Activated T-helper 2 cell treated with anti-CD3 and anti-CD28 coated beads, Interferon-gamma antibody, Interleukin-2, Interleukin-4, amounts not matched to agents 10 μg/mL and 5 μg/mL and 100 μg/mL, durations not matched to agents 14 hours and 24 hours and 36 hours (primary cell): ENCODE measurements at regions not wholly inside any gene's neighbourhood (a gene's known extent, or its start where the extent isn't known, plus 50 kb on each side); places are given as distances from the start of the nearest gene placed in this dataset.
"Not testable (repeated sequence)": the region's sequence is repeated elsewhere in the genome, so short reads cannot be mapped to it uniquely, and the experiment has no call there.

ENCODE experiments used
- DNase-seq: peaks from one replicate; pipeline ENCODE4 v3.0.0; 2021; ENCODE audit warnings: low spot score
- H3K27ac Mint-ChIP-seq: one replicate; pipeline ENCODE4 v1.8.0; 2021; ENCODE audit warnings: mixed read lengths
- H3K27me3 Mint-ChIP-seq: one replicate; pipeline ENCODE4 v1.8.0; 2021; ENCODE audit warnings: low read depth, mixed read lengths
- H3K36me3 Mint-ChIP-seq: one replicate; pipeline ENCODE4 v1.8.0; 2021; ENCODE audit warnings: low read depth, mixed read lengths
- H3K4me1 Mint-ChIP-seq: one replicate; pipeline ENCODE4 v1.8.0; 2021; ENCODE audit warnings: low read depth, mixed read lengths
- H3K4me3 Mint-ChIP-seq: one replicate; pipeline ENCODE4 v1.8.0; 2021; ENCODE audit warnings: low read depth, mild to moderate bottlenecking, moderate library complexity, mixed read lengths
- H3K9me3 Mint-ChIP-seq: one replicate; pipeline ENCODE4 v1.8.0; 2021; ENCODE audit warnings: mixed read lengths
- intact Hi-C: fragments of 100-400 bp; cut with micrococcal nuclease; formaldehyde crosslinking; loops from one replicate; pipeline ENCODE4 v1.15.1; 2023

GRCh38 chrX:848386-848785 is 217.8 kb downstream of the SHOX start:
- Mint-ChIP-seq H3K4me1 (peaks cover 2% of the 10 kb centered on the region), H3K4me3 (no peak overlapping the region), H3K36me3 (no peaks in the 10 kb centered on the region), H3K27ac (no peak overlapping the region), H3K9me3 (peaks cover 5% of the 10 kb centered on the region), H3K27me3 (no peaks in the 10 kb centered on the region)
- intact Hi-C loops: no loop called here
- no peak for DNase-seq

GRCh38 chrX:843306-843705 is 212.7 kb downstream of the SHOX start:
- intact Hi-C loops: no loop called here
- Mint-ChIP-seq H3K27me3 (no peaks in the 10 kb centered on the region), H3K4me1 (no peaks in the 10 kb centered on the region), H3K4me3 (no peak overlapping the region), H3K36me3 (no peaks in the 10 kb centered on the region), H3K27ac (no peak overlapping the region), H3K9me3 (no peaks in the 10 kb centered on the region)
- no peak for DNase-seq

- intact Hi-C loops: no loop called here
- Mint-ChIP-seq H3K9me3 (peaks cover 20% of the 10 kb centered on the region), H3K27ac (no peak overlapping the region), H3K4me1 (no peaks in the 10 kb centered on the region), H3K27me3 (no peaks in the 10 kb centered on the region), H3K4me3 (no peak overlapping the region), H3K36me3 (peaks cover 3% of the 10 kb centered on the region)
- no peak for DNase-seq
These were observed 210.0 kb downstream of the SHOX start for GRCh38 chrX:840556-840955.

GRCh38 chrX:838666-839065 is 208.1 kb downstream of the SHOX start:
- H3K4me3 Mint-ChIP-seq, H3K27me3 Mint-ChIP-seq, intact Hi-C loops, H3K4me1 Mint-ChIP-seq, H3K36me3 Mint-ChIP-seq, H3K27ac Mint-ChIP-seq, DNase-seq: not testable (repeated sequence)
- H3K9me3 Mint-ChIP-seq: peaks cover 25% of the 10 kb centered on the region

- peaks cover 31% of the 10 kb centered on the region for H3K9me3 Mint-ChIP-seq
- intact Hi-C loops, H3K27me3 Mint-ChIP-seq: not testable (repeated sequence)
These were observed 205.3 kb downstream of the SHOX start for GRCh38 chrX:835857-836256.

GRCh38 chrX:830532-830931 is 199.9 kb downstream of the SHOX start:
- Mint-ChIP-seq H3K27me3 (no peaks in the 10 kb centered on the region), H3K9me3 (peaks cover 25% of the 10 kb centered on the region), H3K4me1 (no peaks in the 10 kb centered on the region), H3K27ac (no peak overlapping the region), H3K4me3 (no peak overlapping the region), H3K36me3 (no peaks in the 10 kb centered on the region)
- no peak for DNase-seq
- intact Hi-C loops: no loop called here

More at GRCh38 chrX:835857-836256, 205.3 kb downstream of the SHOX start:
- not testable (repeated sequence) for H3K36me3 Mint-ChIP-seq, H3K4me3 Mint-ChIP-seq, H3K27ac Mint-ChIP-seq, DNase-seq, H3K4me1 Mint-ChIP-seq

GRCh38 chrX:829145-829544 is 198.6 kb downstream of the SHOX start:
- H3K4me1 Mint-ChIP-seq: no peaks in the 10 kb centered on the region
- intact Hi-C loops: no loop called here

GRCh38 chrX:828411-828959 is 197.9 kb downstream of the SHOX start:
- Mint-ChIP-seq H3K4me1 (no peaks in the 10 kb centered on the region), H3K27ac (no peak overlapping the region), H3K4me3 (no peak overlapping the region)

More at GRCh38 chrX:829145-829544, 198.6 kb downstream of the SHOX start:
- H3K4me3 Mint-ChIP-seq: no peak overlapping the region
- no peaks in the 10 kb centered on the region for H3K36me3 Mint-ChIP-seq
- no peak for DNase-seq
- peaks cover 20% of the 10 kb centered on the region for H3K9me3 Mint-ChIP-seq
- no peaks in the 10 kb centered on the region for H3K27me3 Mint-ChIP-seq
- H3K27ac Mint-ChIP-seq: no peak overlapping the region

GRCh38 chrX:826448-826847 is 195.9 kb downstream of the SHOX start:
- Mint-ChIP-seq H3K4me1 (no peaks in the 10 kb centered on the region), H3K4me3 (no peak overlapping the region), H3K27me3 (no peaks in the 10 kb centered on the region), H3K36me3 (no peaks in the 10 kb centered on the region), H3K9me3 (peaks cover 32% of the 10 kb centered on the region), H3K27ac (no peak overlapping the region)
- intact Hi-C loops: no loop called here
- no peak for DNase-seq

More at GRCh38 chrX:828411-828959, 197.9 kb downstream of the SHOX start:
- no peak for DNase-seq
- intact Hi-C loops: no loop called here
- peaks cover 20% of the 10 kb centered on the region for H3K9me3 Mint-ChIP-seq
- H3K36me3 Mint-ChIP-seq: no peaks in the 10 kb centered on the region
- no peaks in the 10 kb centered on the region for H3K27me3 Mint-ChIP-seq

- intact Hi-C loops: no loop called here
These were observed 195.4 kb downstream of the SHOX start for GRCh38 chrX:825991-826390.

GRCh38 chrX:823073-823472 is 192.5 kb downstream of the SHOX start:
- H3K4me3 Mint-ChIP-seq, intact Hi-C loops, H3K27ac Mint-ChIP-seq, DNase-seq, H3K4me1 Mint-ChIP-seq, H3K27me3 Mint-ChIP-seq, H3K36me3 Mint-ChIP-seq: not testable (repeated sequence)
- peaks cover 14% of the 10 kb centered on the region for H3K9me3 Mint-ChIP-seq

More at GRCh38 chrX:825991-826390, 195.4 kb downstream of the SHOX start:
- Mint-ChIP-seq H3K27ac (no peak overlapping the region), H3K27me3 (no peaks in the 10 kb centered on the region), H3K9me3 (peaks cover 29% of the 10 kb centered on the region), H3K4me1 (no peaks in the 10 kb centered on the region), H3K36me3 (no peaks in the 10 kb centered on the region), H3K4me3 (no peak overlapping the region)
- no peak for DNase-seq

- no peak overlapping the region for H3K27ac Mint-ChIP-seq
- intact Hi-C loops: no loop called here
- DNase-seq: no peak
- no peak overlapping the region for H3K4me3 Mint-ChIP-seq
- H3K36me3 Mint-ChIP-seq: no peaks in the 10 kb centered on the region
- peaks cover 14% of the 10 kb centered on the region for H3K9me3 Mint-ChIP-seq
- H3K27me3 Mint-ChIP-seq: no peaks in the 10 kb centered on the region
- H3K4me1 Mint-ChIP-seq: no peaks in the 10 kb centered on the region
These were observed 190.9 kb downstream of the SHOX start for GRCh38 chrX:821327-822107.

GRCh38 chrX:819684-820083 is 189.1 kb downstream of the SHOX start:
- Mint-ChIP-seq H3K9me3 (peaks cover 20% of the 10 kb centered on the region), H3K4me3 (no peak overlapping the region)
- DNase-seq: no peak

More at GRCh38 chrX:819684-820083, 189.1 kb downstream of the SHOX start:
- Mint-ChIP-seq H3K27ac (no peak overlapping the region), H3K36me3 (no peaks in the 10 kb centered on the region), H3K4me1 (no peaks in the 10 kb centered on the region), H3K27me3 (no peaks in the 10 kb centered on the region)
- intact Hi-C loops: no loop called here
